ENCODE measurements at regions not wholly inside any gene's neighbourhood (a gene's known extent, or its start where the extent isn't known, plus 50 kb on each side); places are given as distances from the start of the nearest gene placed in this dataset.
"Not testable (repeated sequence)": the region's sequence is repeated elsewhere in the genome, so short reads cannot be mapped to it uniquely, and the experiment has no call there.

DNA sequence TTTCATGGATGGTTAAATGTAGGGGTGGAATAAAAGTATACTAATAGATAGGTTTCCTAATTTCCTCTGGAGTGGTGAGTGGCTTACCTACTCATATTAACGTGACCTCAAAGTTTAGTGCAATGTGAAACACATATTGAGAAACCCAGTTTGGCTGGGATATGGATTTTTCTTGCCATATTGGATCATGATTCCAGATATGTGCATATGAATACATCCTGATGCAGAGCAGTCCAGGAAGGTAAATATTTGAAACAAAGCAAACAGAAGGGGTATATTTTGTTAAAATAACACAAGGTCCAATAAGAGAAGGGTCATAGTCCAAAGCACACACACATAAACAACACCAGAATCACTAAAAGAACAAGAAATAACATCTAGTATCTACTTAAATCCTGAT lies 608.1 kb downstream of the PKHD1 start:
- DNase-seq (ENCODE audit: low spot score): no peak

DNA sequence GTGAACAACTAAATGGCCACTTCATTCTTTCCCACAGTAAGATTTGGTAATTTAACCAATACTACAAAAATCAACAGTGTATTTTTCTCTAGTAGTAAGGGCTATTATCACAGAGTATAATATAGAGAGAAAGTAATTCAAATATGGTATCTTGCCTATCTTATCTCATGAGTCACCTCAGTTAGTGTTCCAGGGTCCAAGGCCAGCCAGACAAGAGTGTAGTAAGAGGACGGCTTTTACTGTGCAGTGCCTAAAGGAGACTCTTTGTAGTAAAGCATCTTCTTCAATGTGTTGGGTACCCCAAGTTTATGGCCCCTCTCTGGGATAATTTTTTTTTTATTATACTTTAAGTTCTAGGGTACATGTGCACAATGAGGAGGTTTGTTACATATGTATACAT lies 607.4 kb downstream of the PKHD1 start:
- no peak for DNase-seq (ENCODE audit: low spot score)

DNA sequence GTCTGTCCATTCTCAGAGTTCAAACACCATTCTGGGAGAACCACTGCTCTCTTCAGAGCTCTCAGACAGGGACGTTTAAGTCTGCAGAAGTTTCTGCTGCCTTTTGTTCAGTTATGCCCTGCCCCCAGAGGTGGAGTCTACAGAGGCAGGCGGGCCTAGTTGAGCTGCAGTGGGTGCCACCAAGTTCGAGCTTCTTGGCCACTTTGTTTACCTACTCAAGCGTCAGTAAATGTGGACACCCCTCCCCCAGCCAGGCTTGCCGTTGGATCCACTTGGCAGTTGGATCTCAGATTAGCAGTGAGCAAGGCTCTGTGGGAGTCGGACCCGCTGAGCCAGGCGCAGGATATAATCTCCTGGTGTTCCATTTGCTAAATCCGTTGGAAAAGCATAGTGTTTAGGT lies 601.5 kb downstream of the PKHD1 start:
- not testable (repeated sequence) for DNase-seq (ENCODE audit: low spot score)

DNA sequence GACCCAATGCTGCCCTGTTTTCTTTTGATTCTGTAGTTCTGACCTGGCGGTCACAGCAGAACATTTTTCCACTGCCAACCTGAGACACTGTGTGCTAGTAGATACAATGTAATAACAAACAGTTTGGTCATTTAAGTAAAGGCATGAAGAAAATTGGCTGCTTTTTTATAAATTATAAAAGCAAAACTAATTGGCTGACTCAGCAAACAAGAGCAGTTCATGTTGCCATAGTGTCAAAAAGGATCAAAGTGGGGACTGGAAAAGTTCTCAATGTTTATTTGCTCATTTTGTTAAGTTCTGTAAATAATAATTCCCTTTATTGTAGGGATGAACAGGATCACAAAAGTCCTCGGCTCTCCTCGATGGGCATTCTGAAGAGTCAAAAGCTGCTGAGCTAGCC lies 599.5 kb downstream of the PKHD1 start:
- no peak for DNase-seq (ENCODE audit: low spot score)

DNA sequence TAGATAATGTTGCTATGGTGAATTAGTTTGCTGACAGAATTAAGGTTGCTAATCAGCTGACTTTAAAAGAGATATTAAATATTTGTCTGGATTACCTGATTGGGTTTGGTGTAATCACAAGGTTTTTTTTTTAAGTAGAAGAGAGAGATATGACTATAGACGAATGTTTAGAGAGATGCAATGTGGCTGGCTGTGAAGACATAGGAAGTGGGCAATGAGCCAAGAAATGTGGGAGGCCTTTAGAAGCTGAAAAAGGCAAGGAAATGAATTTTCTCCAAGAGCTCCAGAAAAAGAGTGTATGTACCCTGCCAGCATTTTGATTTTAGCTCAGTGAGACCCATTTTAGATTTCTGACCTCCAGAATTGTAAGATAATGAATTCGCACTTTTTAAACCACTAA lies 598.3 kb downstream of the PKHD1 start:
- no peak for DNase-seq (ENCODE audit: low spot score)

DNA sequence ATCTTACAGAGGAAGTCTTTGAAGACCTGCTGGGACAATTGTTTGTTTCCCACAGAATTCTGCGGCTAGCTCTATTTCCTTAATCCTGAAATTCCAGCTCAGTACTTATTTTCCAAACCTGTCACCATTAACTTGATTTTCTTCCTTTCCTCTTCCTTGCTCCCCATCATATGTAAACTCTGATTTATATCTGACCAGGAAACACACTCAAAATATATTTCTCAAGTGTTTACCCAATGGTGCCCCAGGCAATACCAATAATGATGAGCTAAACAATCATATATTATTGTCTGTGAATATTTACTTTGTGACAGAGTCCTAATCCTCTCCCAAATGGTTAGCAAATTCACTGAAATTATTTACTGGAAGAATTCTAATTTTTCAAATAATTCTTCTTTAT lies 597.3 kb downstream of the PKHD1 start:
- no peak for DNase-seq (ENCODE audit: low spot score)

DNA sequence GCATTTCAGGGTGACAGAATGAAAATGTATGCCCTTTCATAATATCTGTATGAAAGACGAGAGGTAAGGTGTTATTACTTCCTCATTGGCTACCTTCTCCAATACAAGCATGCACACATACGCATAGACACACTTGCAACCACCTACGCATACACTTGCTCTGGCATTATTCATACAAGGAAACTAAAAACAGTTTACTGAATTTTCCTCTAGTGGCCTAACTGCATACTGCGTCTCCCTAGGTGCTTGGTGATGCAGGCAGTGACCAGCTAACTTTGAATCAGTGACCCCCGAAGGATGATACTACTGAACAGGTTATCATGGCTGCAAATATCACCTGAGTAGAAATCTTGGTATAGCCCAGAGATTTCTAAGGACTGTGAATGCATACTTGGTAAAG lies 593.1 kb downstream of the PKHD1 start:
- no peak for DNase-seq (ENCODE audit: low spot score)

DNA sequence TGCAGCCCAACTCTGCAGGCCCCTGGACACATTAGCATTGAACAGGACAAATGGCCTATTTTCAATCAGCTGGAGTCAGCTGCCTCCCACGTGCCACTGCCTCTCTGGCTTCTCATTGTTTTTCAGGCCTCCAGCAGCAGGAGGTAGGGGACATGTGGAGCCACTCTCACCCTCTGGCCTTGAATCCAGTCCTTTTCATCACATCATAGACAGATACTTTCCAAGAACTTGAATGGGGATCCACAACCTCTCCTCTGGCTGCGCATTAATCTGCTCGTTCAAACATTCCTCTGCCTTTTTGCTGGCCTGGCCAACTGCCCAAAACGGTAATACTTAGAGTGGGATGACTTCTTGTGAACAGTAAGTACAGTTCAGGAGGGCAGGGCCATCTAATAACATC lies 592.3 kb downstream of the PKHD1 start:
- no peak for DNase-seq (ENCODE audit: low spot score)

DNA sequence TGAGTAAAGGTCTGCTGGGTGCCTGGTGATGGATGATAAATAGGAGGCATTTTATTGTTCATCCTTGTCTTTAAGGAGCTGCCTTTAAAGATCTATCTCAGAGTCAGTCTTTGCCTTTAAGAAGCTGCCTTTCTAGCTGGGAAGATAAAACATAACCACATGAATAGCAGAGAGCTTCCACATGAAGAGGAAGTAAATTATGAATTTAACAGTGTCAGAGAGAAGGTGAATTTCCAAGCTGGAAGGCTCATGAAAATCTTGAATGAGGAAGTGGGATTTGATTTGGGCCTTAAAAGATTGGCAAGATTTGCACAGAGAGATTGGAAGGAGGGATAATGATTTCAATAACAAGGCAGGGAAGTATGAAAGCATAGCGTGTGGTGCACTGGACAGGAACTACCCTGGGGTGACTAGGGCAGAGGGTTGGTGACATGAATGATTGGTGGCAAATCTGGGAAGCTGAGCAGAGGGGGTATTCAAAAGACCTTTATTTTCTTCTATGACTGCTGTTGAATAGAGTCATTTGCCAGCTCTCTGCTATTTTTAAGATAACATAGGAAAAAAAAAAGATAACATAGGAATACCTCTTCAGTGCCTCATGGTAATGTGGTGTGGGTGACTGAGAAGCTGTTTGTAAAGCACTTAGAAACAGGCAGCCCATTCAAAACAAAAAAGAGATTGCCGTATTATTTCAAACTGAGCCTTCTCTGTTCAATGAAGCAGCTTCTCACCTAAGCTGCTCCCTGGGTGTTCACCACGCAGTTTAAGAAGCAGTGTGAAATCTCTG lies 591.6 kb downstream of the PKHD1 start:
- no peak for DNase-seq (ENCODE audit: low spot score)

DNA sequence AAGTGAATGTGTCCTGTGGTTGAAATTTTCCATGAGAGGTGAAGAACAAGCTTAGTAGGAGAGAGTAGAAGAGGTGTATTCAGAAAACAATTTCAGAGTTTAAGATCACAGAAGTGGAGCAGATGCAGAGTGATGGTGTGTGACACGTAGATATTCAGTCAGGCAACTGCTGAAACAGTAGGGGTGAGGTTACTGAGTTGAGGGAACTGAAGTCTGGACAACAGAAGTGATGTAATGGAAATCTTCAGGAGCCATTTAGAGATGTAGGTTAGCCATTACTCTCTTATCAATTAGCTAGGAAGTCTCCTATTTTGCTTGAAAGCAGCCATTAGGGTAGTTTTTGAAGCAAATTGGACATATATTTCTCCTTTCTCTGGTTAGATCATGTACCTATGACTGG lies 584.4 kb downstream of the PKHD1 start:
- DNase-seq (ENCODE audit: low spot score): no peak

DNA sequence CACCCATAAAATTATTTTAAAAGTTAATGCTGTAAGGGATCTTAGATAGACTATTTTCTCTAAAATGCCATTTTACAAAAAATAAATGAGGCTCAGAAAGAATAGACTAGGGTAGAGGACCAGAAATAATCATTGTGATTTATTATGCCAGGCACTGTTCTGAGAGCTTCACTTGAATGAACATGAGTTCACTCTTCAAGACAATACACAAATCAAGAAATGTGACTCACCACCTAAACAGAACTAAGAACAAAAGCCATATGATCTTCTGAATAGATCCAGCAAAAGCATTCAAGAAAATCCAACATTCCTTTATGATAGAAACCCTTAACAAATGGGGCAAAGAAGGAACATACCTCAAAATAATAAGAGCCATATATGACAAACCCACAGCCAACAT lies 582.0 kb downstream of the PKHD1 start:
- DNase-seq (ENCODE audit: low spot score): no peak

DNA sequence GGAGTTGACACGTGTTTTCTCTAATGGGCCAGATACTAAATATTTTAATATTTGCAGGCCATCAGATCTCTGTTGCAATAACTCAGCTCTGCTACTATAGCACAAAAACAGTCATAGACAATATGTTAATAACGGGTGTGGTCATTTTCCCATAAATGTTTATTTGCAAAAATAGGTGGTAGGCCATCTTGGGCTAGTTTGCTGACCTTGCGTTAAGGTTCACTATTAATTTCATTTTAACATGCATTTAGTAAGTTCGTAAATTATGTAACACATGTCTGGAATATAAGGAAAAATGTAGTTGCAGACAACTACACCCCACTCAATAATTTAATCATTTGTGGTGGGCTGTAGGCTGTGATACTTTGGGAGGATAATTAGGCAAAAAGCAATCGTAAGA lies 577.8 kb downstream of the PKHD1 start:
- no peak for DNase-seq (ENCODE audit: low spot score)

DNA sequence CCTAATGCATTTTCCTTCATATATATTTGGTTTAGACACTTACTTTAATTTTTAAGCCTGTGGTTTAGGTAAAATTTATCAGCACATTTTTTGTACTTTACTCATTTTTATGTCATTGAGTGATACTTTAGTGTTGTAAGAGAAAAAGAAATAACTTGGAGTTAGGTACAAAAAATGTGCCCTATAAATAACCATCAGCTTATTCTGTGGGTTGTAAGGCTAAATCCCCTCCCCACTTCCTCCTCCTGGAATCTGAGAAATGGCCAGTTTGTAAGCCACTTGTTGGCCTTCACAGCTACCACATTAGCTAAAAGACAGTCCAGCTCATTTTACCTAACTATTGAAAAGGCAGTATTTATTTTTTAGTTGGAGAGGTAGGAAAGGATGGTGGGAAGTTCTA lies 576.3 kb downstream of the PKHD1 start:
- DNase-seq (ENCODE audit: low spot score): no peak

DNA sequence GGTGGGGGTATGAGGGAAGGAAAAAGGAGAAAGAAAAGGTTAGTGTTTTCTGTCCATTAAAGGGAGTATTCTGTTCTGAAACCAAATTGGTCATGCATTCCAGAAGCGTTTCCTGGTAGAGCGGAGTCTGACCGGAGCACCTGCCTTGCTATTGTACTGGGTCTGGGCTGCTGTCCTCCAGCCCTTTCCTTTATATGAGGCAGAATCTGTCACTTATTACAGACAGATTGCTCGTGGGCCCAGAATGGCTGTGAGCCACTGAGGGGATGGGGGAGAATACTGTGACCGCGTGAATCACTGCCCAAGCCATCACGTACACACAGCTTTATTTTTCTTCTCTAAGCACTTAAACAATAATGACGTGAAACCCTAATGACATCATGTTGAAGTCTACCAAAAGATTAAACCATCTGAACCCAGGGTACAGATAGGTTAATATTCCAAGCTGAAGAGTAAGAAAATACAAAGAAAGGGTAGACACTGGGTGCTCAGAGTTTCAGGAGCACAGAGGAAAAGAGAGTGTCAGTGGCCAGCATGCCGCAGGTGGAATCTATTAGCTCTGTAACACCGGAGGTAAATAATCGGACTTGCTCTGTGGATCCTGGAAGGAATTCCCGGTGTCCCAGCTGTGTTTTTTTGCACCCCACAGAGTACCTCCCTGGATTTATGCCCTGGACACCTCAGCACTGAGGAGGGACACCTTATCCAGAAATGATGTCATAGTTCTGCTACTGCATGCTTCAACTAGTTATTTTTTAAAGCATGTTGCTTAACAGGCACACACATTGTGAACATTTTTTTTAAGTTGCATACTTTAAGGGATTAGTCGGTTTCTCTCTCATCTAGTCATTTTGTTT lies 573.3 kb downstream of the PKHD1 start:
- DNase-seq (ENCODE audit: low spot score): no peak

DNA sequence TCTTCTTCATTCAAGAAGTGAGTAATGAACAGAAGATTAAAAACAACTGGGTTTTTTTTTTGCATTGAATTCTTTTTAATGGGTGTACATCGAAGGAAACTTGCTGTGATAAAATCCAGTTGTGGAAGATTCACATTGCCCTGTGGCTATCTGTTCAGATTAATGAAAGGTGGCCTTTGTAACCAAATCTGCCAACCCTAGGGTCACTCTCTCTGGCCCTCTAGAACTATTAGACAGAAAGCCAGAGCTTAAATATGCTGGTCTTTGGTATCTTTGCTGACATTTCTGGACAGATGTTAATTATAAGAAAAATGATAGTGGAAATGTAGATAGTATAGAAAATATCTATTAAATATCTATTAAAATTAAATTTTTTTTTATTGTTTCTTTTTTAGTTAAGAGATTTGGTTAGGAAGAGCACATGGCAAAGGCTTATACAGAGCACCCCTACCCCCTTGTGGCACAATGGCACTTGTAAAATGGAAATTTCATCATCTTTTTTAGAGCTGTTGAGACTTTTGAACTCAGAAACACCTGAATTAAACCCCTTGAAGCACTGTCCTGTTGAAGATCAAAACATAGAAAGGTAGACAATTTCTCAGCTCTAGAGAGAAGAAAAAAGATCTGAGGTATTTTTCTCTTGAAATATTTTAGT lies 572.5 kb downstream of the PKHD1 start:
- DNase-seq (ENCODE audit: low spot score): no peak

DNA sequence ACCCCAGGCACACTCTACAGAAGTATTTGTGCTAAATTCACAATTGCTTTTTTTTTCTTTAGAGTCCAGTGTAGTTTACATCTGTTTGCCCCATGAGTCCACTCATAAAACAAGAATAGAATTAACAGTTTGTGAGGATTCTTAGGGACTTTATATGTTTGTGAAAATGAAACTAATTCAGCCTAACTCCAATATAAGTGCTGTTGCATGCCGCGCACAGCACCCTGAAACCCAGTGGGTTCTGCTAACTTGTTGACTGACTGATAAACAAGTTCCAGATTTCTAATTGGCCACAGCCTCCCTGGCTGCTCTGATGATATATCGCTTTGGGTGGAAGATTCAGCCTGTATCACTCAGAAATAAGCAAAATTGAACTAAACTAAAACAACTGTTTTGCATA lies 561.4 kb downstream of the PKHD1 start:
- no peak for DNase-seq (ENCODE audit: low spot score)

DNA sequence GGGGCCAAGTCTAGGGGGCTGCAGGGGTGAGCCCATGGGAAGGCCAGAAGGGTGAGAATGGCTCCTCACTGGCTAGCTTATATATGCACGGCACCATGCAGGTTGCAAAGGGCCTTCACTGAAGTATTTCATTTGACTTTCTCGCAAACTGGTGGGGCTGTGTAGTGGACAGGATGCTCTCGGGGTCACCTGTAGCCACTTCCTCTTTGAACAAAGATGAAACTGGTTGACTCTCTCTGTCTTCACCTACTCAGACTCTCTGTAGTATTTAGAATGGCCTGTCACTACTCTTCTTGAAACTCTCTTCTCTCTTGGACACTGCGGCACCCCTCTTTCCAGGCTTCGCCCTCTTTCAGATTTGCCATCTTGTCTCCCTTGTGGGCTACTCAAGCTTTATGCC lies 560.5 kb downstream of the PKHD1 start:
- DNase-seq (ENCODE audit: low spot score): no peak

DNA sequence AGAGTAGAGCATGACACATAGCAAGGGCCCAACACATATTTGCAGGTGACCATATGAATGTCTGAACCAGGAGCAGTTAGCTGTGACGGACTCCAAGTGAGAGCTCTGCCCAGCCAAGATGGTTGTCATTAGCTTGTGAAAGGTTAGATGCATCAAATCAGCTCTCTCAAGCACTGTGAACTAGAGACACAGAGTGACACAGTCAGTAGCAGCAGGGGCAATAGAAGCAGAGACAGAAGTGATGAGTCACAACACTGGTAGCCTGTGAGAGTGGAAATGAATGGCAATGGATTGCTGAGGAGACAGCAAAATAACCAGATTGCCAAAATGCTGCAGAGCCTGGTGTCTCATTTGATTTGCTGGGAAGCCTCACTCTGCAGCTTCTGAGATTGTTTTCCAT lies 558.9 kb downstream of the PKHD1 start:
- DNase-seq (ENCODE audit: low spot score): no peak

DNA sequence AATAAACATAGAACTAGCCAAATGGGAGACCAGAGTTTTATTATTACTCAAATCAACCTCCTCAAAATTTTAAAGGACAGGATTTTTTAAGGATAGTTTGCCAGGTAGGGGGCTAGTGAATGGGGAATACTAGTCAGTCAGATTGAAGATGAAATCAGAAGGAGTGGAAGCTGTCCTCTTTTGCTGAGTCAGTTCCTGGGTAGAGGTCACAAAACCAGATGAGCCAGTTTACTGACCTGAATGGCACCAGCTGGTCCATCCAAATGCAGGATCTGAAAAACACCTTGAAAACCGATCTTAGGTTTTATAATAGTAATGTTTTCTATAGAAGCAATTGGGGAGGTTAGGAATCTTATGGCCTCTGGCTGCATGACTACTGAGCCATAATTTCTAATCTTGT lies 558.2 kb downstream of the PKHD1 start:
- no peak for DNase-seq (ENCODE audit: low spot score)

DNA sequence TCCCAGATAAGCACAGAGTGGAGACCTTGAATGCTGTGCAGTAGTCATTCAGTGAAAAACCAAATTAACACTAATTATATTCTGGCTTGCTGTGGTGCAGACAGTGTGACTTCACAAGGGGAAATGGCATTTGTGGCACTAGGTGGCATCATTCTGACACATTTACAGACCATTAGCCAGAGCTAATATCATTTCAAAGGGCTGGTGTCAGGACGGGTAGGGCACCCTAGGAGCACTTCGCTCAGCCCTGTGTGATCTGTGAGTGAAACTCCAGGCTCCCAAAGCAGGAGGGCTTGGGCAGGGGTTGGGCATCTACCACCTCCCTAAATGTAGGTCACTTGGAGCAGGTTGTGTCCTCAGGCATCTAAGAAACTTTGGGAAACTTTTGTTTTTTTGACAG lies 555.8 kb downstream of the PKHD1 start:
- no peak for DNase-seq (ENCODE audit: low spot score)

DNA sequence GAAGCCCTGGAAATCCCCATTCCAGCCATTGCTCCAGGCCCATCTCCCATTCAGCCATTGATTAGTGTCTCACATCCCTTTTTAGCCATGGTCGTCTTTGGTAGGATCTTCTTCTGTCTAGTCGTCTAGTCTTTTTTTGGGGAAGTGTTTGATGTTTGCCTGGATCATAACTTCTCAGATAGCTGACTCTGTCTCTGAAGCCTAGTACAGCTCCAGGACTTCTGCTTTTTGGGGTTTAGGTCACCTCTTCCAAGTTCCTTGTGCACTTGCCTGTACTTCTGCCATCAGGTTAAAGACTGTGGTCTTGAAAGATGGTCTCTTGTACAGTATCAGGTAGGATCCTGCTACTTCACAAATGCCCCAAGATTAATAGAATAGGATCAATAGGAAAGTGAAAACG lies 553.5 kb downstream of the PKHD1 start:
- DNase-seq (ENCODE audit: low spot score): no peak

DNA sequence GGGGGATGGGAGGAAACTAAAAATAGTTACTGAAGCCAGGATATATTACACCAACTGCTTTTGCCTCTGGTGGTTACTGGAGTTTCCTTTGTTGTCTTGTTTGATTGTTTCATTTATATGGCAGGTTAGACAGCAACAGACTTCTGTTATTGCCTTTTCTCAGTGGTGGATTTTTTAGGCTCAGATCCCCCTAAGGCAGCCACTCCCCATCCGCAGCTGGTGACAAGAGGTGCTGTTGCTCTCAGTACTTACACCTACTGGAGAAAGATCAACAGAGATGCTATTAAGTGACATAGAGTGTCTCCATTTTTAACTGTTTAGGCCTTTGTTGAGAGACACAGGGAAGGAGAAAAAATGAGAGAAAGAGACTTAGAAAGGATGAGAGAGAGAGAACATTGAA lies 552.1 kb downstream of the PKHD1 start:
- no peak for DNase-seq (ENCODE audit: low spot score)

DNA sequence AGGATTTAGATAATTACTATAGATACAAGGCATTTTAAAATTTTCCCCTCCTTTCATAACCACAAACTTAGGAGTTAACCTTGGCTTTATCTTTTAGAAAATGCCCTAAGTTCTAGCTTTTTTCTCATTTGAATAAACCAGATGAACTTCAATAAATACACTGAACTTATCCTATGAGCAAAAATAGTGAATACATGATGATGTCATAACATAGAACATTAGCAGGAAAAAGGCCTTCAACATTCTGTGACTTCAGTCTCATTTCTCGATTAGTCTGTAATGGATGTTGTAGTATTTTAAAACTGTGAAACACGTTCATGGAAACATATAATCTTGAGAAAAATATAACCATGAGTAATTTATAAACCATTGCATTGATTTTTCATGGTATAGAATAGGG lies 550.7 kb downstream of the PKHD1 start:
- no peak for DNase-seq (ENCODE audit: low spot score)

Data from left forelimb (tissue), 1 donor.